GM18861 (cell line): ENCODE measurements at regions not wholly inside any gene's neighbourhood (a gene's known extent, or its start where the extent isn't known, plus 50 kb on each side); places are given as distances from the start of the nearest gene placed in this dataset.

Source experiments
- ATAC-seq: cut with Tn5 transposase; IDR thresholded peaks from one replicate; pipeline ENCODE4 v1.9.1; 2021; ENCODE audit not compliant: unreplicated experiment

- no peak for ATAC-seq
Observed at GRCh38 chr5:123245689-123246088, 156.6 kb downstream of the PRDM6 start.

- no peak for ATAC-seq
Observed at GRCh38 chr5:123244458-123244857, 155.4 kb downstream of the PRDM6 start.
